Chondrocyte (in vitro differentiated cells): ENCODE measurements at regions not wholly inside any gene's neighbourhood (a gene's known extent, or its start where the extent isn't known, plus 50 kb on each side); places are given as distances from the start of the nearest gene placed in this dataset.

Experiments used
- DNase-seq: peaks from one replicate; pipeline ENCODE4 v3.0.0; 2021; ENCODE audit warnings: mixed read lengths, low spot score
- H3K27ac Mint-ChIP-seq: one replicate; pipeline ENCODE4 v1.8.0; 2021; ENCODE audit warnings: mild to moderate bottlenecking, moderate library complexity, mixed read lengths; ENCODE audit not compliant: unreplicated experiment
- H3K27me3 Mint-ChIP-seq: 2 replicates; pipeline ENCODE4 v1.8.0; 2021; ENCODE audit warnings: low read depth, mixed read lengths
- H3K36me3 Mint-ChIP-seq: 2 replicates; pipeline ENCODE4 v1.8.0; 2021; ENCODE audit warnings: low read depth, mixed read lengths
- H3K4me1 Mint-ChIP-seq: 2 replicates; pipeline ENCODE4 v1.8.0; 2021; ENCODE audit warnings: low read depth, mild to moderate bottlenecking, mixed read lengths
- H3K4me3 Mint-ChIP-seq: one replicate; pipeline ENCODE4 v1.8.0; 2021; ENCODE audit warnings: mild to moderate bottlenecking, moderate library complexity, mixed read lengths; ENCODE audit not compliant: unreplicated experiment
- H3K9me3 Mint-ChIP-seq: 2 replicates; pipeline ENCODE4 v1.8.0; 2021; ENCODE audit warnings: low read depth, mixed read lengths
- CTCF ChIP-seq: fragments of 200-600 bp; sonication (generic); IDR thresholded peaks from 2 replicates; pipeline ENCODE4 v1.5.0; 2021; ENCODE audit warnings: antibody characterized with exemption, mild to moderate bottlenecking, moderate library complexity

GRCh38 chr1:8211883-8212579 is 105.9 kb upstream of the SLC45A1 start:
- H3K4me3 Mint-ChIP-seq, result peak overlapping the region; percentile 26
- no peaks in the 10 kb centered on the region for H3K27me3 Mint-ChIP-seq
- TF ChIP-seq CTCF, result peak; percentile 34
- H3K9me3 Mint-ChIP-seq, result no peaks in the 10 kb centered on the region
- DNase-seq, result no peak
- no peaks in the 10 kb centered on the region for H3K36me3 Mint-ChIP-seq
- H3K27ac Mint-ChIP-seq, result peak overlapping the region; percentile 98
- H3K4me1 Mint-ChIP-seq, result peaks cover 66% of the 10 kb centered on the region

- H3K36me3 Mint-ChIP-seq, result no peaks in the 10 kb centered on the region
- TF ChIP-seq CTCF, result no peak
- H3K4me1 Mint-ChIP-seq, result peaks cover 63% of the 10 kb centered on the region
- no peak for DNase-seq
- no peaks in the 10 kb centered on the region for H3K27me3 Mint-ChIP-seq
- H3K27ac Mint-ChIP-seq, result peak overlapping the region; percentile 98
- peak overlapping the region; percentile 26 for H3K4me3 Mint-ChIP-seq
- no peaks in the 10 kb centered on the region for H3K9me3 Mint-ChIP-seq
These were observed 106.5 kb upstream of the SLC45A1 start for GRCh38 chr1:8211251-8211882.

GRCh38 chr1:8207202-8207601 is 110.7 kb upstream of the SLC45A1 start:
- no peaks in the 10 kb centered on the region for H3K36me3 Mint-ChIP-seq
- no peak overlapping the region for H3K4me3 Mint-ChIP-seq
- no peak for DNase-seq
- no peak overlapping the region for H3K27ac Mint-ChIP-seq
- no peaks in the 10 kb centered on the region for H3K27me3 Mint-ChIP-seq
- H3K9me3 Mint-ChIP-seq, result no peaks in the 10 kb centered on the region
- TF ChIP-seq CTCF, result no peak
- H3K4me1 Mint-ChIP-seq, result peaks cover 58% of the 10 kb centered on the region

GRCh38 chr1:8206391-8206790 is 111.5 kb upstream of the SLC45A1 start:
- H3K4me1 Mint-ChIP-seq, result peaks cover 58% of the 10 kb centered on the region
- H3K36me3 Mint-ChIP-seq, result no peaks in the 10 kb centered on the region
- peak overlapping the region; percentile 75 for H3K27ac Mint-ChIP-seq
- no peak overlapping the region for H3K4me3 Mint-ChIP-seq
- H3K27me3 Mint-ChIP-seq, result no peaks in the 10 kb centered on the region
- no peak for TF ChIP-seq CTCF
- DNase-seq, result no peak
- H3K9me3 Mint-ChIP-seq, result no peaks in the 10 kb centered on the region

GRCh38 chr1:8205771-8206170 is 112.1 kb upstream of the SLC45A1 start:
- Mint-ChIP-seq H3K27ac (no peak overlapping the region), H3K36me3 (no peaks in the 10 kb centered on the region), H3K27me3 (no peaks in the 10 kb centered on the region), H3K9me3 (no peaks in the 10 kb centered on the region), H3K4me1 (peaks cover 59% of the 10 kb centered on the region), H3K4me3 (no peak overlapping the region)
- DNase-seq, result no peak
- TF ChIP-seq CTCF, result no peak
